ENCODE measurements at regions not wholly inside any gene's neighbourhood (a gene's known extent, or its start where the extent isn't known, plus 50 kb on each side); places are given as distances from the start of the nearest gene placed in this dataset.

DNA sequence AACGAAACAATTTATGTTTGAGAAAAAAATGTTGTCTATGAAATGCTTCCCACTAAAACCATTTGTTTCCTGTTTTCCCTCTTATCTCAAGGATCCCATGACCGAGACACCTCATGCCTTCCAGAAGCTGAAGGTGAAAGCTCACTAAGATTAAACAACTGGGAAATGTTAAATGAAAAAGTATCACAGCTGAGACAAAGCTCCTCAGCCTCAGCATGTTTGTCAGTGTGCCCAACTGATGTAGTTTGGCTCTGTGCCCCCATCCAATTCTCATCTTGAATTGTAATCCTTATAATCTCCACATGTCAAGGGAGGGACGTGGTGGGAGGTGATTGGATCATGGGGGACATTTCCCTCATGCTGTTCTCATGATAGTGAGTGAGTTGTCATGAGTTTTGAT is 327.3 kb downstream of the HTR7 start:
- DNase-seq, result no peak

DNA sequence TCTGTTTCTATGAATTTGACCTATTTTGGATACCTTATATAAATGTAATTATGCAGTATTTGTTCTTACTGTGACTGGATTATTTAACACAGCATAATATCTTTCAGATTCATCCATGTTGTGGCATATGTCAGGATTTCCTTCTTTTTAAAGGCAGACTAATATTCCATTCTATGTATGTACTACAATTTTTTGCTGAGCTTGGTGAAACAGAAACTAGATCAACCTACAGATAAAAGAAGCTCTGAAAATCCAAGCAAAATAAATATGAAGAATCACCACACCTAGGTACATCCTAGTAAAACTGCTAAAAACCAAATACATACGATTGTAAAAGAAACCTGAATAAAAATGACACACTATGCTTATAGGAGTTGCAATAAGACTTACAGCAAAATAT is 300.5 kb downstream of the HTR7 start:
- no peak for DNase-seq

DNA sequence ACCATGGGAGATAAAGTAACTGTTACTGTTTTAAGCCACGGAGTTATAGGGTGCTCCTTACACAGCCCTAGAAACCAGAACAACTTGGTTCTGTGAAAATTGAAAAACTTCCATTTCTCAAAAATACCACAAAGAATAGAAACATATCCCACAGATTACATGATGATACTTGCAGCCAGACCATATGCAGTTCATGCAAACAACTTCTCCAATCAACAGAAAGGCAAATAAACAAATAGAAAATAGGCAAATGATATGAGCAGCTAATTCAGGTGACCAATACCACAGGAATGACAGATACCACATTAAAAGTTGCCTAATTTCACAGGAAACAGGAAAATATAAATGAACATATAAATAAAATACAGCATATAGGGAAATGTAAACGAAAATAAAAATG is 297.5 kb downstream of the HTR7 start:
- DNase-seq, result no peak

DNA sequence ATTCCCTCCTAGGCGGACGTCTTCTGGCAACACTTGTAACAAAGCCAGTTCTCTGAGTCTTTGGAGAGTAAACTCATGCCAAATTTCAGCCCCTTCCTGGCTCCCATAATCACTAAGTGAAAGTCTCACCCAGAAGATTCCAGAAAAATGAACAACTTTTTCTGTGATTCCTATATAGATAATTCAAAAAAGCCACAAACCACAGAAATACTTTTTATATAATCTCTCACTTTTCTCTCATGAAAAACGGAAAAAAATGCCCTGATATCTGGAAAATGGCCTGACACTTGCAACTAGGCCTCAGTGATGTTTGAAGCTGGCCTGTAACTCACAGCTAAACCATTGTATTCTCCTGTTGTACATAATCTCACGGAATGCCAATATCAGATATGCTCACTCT is 296.2 kb downstream of the HTR7 start:
- no peak for DNase-seq

DNA sequence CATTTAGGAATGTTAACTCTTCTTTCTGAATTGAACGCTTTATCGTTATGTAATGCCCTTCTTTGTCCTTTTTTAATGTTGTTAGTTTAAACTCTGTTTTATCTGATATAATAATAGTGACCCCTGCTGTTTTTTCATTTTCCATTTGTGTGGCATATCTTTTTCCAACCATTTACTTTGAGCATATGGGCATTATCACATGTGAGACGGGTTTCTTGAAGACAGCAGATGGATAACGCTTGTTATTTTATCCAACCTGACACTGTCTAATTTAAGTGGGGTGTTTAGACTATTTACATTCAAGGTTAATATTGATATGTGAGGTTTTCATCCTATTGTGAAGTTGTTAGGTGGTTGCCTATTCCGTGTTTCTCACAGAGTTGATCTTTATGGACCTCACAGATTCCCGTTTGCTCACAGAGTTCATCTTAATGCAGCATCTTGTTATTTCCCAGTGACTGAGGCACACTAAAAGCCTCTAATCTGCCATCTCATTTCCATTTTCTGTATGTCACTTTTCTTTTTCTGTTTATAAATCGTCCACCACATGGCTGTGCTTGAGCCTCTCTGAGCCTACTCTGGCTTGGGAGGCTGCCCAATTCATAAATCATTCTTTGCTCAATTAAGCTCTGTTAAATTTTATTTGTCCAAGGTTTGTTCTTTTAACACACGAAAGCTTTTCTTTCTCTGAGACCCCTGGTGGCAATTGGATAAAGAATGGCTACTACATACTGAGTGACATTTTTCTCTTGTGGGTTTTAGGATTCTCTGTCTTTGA is 286.2 kb downstream of the HTR7 start:
- DNase-seq, result peak in 1 of 3 experiments; percentile 5

DNA sequence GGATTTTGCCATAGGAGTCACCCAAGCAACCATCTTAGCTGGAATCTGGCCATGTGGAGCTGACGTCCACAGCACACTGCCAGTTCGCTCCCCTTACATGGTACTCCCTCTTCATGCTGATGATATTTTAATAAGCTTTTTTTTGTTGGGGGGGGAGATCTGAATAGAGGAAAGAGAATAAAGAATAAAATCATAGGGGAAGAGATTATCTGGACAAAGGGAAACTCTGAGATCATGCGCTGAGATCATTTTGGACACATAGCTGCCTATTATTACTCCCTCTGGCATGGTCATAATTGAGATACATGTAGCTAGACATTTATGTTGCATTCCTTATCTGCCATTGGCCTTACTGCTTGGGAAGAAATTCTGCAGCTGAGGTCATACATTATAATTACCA is 282.7 kb downstream of the HTR7 start:
- no peak for DNase-seq

DNA sequence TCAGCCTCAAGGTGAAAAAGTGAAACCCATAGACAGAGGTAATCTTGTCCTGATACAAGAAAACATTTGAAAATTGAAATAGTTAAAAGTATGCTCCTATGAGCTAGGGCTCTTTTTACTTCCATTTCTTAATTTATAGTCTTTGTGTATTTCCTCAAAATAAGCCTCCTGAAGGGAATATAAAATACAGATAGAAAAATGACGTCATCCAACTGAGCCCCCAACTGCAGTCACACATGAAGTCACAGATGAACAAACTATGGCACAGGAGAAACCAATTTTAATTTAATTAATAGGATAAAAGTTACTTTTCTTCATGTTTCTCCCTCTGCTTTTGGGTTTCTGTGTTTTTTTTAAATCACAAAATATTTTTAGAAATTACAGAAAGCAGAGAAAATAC is 280.3 kb downstream of the HTR7 start:
- no peak for DNase-seq

DNA sequence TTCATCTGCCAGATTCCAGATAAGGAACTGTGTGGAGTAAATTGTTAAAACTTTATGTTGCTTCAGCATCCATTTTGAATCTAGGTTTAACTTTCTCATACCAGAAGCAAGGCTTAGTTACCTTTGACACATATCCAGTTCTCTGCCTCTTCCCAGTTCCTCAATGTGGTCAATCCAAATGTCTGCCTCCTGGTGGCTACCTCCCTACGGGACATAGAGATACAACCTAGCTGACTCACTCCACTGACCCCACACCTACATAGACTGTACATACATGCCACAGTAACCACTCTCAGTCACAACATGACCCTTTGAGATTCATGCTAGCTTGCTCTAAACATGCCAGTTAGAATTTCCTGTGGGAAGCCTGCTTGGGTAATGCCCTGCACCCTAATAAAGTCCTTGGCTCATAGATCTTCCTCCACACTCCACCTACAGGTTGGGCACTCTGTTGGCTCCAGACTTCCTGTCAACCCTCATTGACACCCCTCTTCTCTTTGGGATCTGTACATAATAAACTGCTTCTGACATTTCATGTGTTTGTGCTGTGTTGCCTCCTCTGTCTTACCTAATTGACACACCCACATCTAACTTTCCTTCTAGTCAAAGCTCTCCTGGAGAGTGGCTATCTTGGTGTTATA is 278.1 kb downstream of the HTR7 start:
- peak in 1 of 3 experiments; percentile 2 for DNase-seq

DNA sequence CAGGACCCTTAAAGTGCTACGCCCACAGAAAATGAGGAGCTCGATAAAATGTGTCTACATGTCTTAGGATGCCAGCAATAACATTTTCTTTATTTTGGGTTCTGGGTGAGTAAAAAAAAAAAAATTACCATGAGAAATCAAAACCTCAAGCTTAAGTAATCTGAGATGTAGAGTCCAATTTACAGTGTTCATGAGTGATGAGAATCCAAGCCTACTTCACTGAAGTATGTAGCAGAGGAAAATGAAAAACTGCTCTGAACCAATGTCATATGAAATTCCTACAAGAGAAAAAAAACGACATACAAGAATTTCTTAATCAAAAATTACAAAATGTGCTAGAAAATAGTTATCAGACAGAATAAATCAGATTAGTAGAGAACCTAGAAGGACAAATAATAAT is 274.4 kb downstream of the HTR7 start:
- DNase-seq, result no peak

DNA sequence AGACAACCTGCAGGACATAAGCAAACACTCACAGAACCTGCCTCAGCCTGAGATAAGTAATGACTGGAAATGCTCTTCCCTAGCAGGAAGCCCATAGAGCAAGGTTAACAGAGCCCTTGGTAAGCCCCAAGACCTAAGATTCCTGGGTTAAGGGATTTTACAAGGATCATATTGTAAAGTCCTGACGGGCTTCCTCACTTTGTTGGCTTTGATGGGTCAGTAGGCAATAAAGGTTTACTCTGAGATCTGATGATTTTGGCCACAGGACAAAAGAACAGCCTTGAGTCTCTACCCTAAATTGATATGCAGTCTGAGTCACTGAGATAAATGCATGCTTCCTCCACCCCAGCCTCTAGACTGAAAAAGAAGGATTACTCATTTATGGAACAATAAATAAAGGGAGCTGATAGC is 270.8 kb downstream of the HTR7 start:
- DNase-seq, result no peak

DNA sequence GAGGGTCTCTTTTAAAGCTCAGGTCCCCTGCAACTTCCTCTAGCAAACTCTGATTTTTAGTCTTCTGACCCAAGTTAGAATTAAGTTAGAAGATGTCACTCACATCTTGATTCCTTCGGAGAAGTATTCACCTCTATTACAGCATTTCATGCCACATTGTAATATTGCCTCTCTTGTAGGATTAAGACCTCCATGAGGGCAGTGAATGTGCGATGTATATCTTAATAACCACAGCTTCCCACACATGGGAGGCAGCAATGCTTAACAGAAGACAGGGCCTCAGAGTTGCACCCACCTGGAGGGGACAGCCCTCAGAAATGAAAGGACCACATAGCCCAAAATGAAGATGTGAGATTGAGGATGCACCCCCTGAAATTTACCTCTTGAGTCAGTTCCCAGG is 270.3 kb downstream of the HTR7 start:
- no peak for DNase-seq

DNA sequence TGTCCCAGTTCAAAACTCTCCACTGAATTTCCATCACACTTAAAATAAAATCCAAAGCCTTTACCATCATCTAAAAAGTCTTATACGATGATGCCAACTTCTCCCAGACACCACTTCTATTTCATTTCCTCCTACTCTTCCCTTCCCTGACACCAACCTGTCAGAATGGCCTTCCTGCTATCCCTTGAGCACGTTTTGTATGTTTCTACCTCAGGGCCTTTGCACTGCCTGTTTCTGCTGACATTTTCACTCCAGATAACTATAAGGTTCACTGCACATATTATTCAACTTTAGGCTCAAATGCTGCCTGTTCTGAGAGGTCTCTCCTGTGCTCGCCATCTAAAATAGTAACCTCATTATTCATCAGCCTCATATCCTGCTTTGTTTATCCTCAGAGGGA is 269.6 kb downstream of the HTR7 start:
- no peak for DNase-seq

DNA sequence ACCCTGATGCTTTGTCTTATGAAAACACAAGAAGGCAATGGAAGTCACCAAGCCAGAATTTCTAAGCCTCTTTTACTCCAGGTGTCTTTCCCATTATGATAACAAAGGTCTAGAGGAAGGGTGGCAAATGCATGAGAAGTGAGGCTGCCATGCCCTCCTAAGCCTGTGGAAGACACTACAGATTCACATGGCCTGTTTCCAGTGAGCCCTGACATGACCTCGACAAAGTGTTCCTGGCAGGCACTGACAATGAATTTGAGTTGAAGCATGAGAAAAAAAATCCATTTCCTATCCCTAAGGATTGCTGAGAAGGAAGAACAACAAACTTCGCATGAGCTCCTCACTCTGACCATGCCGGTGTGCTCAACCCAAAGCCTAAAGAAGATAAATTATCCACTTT is 268.0 kb downstream of the HTR7 start:
- no peak for DNase-seq

DNA sequence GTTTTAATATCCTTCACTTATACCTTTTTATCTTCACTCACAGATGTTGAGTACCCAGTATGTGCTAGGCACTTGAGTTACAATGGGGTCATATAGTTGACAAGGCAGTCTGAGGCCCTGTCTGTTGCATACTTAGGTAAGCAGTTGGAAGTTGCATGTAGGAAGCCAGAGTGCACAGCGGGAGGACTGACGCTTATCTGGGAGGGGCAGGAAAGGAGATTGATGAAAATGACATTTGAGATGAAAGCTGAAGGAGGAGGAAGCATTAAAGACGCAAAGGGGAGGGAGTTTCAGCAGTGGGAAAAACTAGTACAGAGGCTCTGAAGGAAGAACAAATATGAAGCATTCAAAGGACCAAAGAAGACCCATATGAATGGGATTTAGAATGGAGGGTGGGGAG is 266.2 kb downstream of the HTR7 start:
- peak in 2 of 3 experiments; percentile 17 to 33 for DNase-seq

DNA sequence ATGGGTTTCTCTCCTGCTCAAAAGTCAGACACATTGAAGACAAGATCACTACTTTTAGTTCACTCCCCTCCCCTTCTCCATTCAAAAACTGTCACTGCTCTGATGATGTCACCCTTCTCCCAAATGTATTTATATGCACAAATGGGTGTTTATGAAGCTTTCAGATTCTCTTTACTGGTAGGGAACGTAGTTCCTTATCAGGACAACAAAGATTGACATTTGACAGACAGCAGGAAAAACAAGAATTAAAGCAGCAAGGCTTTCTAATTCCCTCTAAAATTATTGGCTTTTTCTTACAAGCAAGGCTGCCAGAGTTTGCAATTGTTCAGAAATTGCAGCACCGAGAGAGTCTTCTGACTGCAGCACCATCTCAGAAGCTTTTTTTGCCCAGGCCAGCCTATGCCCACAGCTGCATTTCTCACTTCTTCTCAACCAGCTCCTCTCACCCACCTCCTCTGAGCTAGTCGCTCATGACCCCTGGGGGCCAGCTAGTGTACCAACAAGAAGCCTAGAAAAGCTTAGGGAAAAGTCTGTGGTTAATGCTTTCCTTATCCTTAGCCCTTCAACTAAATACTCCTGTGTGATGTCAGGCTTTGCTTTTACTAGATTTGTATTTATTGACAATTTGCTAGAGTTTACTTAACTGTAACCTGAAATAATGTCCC is 265.1 kb downstream of the HTR7 start:
- DNase-seq, result peak; percentile 5 to 64 (median 16)

DNA sequence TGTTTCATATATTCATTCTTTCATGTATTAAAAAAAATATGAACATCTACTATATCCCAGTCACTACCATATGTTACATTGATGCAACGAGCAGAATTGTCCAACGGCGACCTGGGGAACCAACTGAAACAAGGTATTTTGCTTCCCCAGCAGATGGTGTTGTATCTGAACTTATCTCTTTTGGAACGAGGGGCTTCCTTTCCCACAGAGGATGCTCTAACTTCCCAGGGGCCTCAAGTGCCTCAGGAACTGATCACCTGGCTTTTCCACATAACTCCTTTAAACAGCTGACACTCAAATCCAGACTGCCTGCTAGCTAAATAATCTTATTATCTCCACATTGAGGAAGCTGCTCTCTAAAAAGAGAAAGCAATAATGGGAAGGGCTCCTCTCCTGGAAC is 259.3 kb downstream of the HTR7 start:
- DNase-seq, result no peak

DNA sequence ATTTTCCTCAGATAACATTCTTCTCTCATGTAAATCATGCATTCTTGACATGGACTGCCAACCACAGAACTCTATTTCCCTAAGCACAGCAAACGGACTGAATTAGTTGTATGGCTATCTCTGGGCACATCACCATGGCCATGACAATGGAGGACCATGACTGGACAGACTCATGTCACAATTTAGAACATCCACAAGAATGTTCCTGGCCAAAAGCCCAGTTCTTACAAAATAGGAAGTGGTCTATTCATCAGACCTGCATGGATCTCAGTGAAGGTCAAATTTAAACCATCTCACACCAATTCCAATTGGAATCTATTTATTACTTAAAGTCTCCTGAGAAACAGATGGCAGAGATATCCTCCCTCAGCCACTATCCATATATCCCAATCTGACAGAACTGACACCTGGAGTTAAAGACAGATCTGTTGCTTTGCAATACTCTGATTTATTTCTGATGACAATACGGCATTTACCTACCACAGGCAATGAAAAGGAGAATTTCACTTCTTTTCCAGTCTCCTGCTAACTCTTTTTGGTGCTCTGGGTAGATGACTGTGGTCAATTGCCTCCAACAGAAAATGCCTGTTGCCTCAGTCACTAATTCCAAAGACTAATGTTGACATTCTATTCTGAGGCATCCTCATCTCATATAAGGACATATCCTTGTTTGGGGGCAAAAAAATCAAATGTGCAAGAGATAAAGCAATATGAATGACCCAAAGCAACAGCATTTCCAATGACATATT is 254.8 kb downstream of the HTR7 start:
- DNase-seq, result no peak

DNA sequence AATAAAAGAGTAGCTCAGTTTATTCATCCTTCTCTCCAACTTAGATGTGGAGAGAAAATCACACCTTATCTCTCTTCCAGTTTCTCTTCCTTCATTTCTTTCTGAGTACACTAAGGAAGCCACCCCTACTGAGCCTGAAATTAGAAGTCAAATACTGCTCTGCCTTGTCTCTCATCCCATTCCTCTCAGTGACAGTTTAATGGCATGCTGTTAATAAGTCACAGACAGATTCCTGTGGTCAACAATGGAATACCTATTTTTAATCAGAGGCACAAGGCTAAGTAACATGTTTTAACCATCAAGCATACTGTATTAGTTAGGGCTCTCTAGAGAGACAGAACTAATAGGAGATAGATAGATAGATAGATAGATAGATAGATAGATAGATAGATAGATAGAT is 253.2 kb downstream of the HTR7 start:
- DNase-seq, result no peak

DNA sequence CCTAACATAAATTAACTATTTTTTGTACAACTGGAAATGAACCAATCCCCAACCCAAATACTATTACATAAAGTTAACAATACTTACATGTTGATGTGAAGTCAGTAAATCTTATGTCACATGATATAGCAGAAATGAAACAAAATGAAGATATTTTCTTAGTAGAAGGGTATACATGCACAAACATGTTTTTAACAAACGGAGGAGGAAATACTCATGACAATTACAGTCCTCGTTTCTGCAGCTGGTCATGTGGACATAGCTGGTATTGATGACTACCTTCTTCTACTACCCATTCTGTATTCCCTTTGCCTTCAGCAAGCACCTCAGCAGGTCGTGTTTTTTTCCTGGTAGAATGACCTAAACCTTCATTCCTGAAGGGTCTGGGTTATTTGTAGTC is 252.3 kb downstream of the HTR7 start:
- DNase-seq, result no peak

DNA sequence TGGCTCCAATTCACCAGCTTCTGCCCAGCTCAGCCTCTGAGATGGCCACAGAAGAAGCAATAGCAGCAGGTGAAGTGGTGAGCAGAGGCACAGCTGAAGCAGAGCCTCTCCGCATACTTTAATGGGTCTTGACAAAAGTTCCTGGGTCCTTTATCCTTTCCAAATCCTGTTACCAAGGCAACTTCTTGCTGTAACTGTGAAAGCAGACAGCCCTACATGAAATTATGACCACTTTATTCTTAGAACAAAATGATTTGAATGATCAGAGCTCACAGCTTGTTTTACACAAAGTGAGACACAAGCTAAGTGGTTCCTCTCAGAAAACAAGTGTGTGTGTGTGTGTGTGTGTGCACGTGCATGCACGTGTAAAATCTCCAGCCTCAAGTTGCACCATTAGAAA is 245.6 kb downstream of the HTR7 start:
- no peak for DNase-seq

DNA sequence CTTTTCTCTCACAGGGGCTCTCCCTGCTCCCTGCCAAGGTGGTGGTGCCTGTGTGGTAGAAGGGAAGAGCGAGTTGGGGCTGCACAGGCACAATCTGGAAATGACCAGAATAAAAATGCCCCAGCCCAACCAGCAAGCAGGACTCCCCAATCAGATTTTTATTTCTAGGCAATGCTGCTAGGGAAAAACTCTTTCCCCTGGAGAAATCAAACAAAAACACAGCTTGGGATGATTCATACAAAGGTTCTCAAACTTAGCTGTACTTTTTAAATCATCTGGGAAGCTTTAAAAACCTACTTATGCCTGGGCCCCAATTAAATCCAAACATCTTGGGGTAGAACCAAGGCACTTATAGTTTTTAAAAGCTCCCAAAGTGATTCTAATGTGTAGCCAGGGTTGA is 243.2 kb downstream of the HTR7 start:
- no peak for DNase-seq

DNA sequence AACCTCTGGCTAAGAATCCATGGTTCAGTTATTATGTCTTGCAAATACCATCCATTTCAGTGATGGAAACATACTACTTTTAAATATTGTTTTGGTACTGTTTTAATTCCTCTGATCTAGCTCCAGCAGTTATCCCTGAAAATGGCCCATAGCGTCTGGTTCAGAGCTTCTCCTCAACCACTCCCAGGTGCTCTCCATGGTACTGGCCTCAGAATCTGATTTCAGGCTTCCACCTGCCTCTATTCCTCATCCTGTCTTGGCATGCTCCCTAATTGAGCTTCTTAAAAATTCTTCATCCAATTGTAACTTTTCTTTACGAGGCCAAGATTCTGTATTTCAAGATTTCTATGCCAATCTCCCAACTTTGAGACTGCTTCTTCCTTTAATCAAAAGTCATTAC is 236.3 kb downstream of the HTR7 start:
- DNase-seq, result no peak

DNA sequence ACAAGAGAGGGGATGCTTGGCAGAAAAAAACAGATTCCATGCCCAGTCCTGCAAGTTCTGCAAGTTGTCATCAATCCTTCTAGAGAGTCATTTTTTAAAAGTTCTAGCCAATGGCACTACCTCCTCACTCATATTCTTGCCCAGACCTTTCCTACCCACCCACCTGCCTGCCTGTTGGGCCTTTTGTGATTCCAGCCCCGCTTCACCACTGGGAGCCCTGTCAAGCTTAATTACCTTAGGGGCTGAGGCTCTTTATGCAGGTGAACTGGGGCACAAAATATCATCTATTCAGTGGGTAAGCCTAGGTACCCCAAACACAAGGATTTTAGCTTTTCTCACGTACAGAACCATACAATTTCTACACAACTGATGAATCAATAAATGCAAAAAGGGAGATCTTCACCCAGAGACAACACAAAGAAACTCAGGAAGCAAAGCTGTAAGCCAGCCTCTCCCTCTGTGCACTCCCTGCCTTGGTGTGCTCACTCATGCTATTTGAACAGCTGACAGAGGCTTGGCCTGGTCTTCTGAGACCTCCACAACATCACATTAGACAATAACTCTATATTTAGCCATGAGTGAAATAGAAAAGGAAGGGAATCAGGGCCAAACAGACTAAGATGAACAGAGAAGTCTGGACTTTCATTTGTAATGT is 222.6 kb downstream of the HTR7 start:
- DNase-seq, result peak in 2 of 3 experiments; percentile 6 to 40

All from NCI-H1417 (cell line).